H1 (cell line): ENCODE measurements at regions not wholly inside any gene's neighbourhood (a gene's known extent, or its start where the extent isn't known, plus 50 kb on each side); places are given as distances from the start of the nearest gene placed in this dataset.
"Not testable (repeated sequence)": the region's sequence is repeated elsewhere in the genome, so short reads cannot be mapped to it uniquely, and the experiment has no call there.

Experiments
- CTCF ChIA-PET: fragments of 300-600 bp; sonication (Branson Sonifier 250); formaldehyde crosslinking; loops from one replicate; lab custom pipeline; 2021; ENCODE audit not compliant: partially characterized antibody; lab: Charles Lee
- POLR2A ChIA-PET: fragments of 300-600 bp; sonication (Branson Sonifier 250); formaldehyde crosslinking; loops from one replicate; lab custom pipeline; 2021; ENCODE audit warnings: inconsistent platforms; ENCODE audit not compliant: partially characterized antibody; lab: Charles Lee
- DNase-seq, 2 experiments: peaks; one replicate each; pipeline versions ENCODE4 v3.0.0 to v3.0.0-alpha.2; 2010 to 2022; ENCODE audit warnings: low spot score in 2 of 2, low read depth in 1 of 2, mixed read lengths in 1 of 2
- FAIRE-seq: peaks from 2 replicates; lab custom pipeline; 2011; peaks lifted over from hg19 to GRCh38; lab: Jason Lieb, UNC
- H2AFZ ChIP-seq: 2 replicates; pipeline ENCODE4 v1.8.1; 2012; ENCODE audit warnings: low read length, inconsistent platforms
- H2AK5ac ChIP-seq: 2 replicates; pipeline ENCODE4 v1.6.1; 2013; ENCODE audit warnings: low read depth, low read length
- H2BK120ac ChIP-seq: replicated peaks from 2 replicates; pipeline ENCODE3; 2013; ENCODE audit warnings: low read depth, low read length, inconsistent platforms
- H2BK12ac ChIP-seq: 2 replicates; pipeline ENCODE4 v1.6.1; 2013; ENCODE audit warnings: low read depth, low read length
- H2BK15ac ChIP-seq: 2 replicates; pipeline ENCODE4 v1.6.1; 2013; ENCODE audit warnings: low read length
- H2BK20ac ChIP-seq: 2 replicates; pipeline ENCODE4 v1.6.1; 2013; ENCODE audit warnings: low read length
- H2BK5ac ChIP-seq: 2 replicates; pipeline ENCODE4 v1.6.1; 2013; ENCODE audit warnings: low read depth, low read length
- H3K14ac ChIP-seq: 2 replicates; pipeline ENCODE4 v1.6.1; 2013; ENCODE audit warnings: inconsistent platforms; ENCODE audit not compliant: insufficient read length
- H3K18ac ChIP-seq: 2 replicates; pipeline ENCODE4 v1.6.1; 2013; ENCODE audit warnings: low read length; ENCODE audit errors: extremely low read depth
- H3K23ac ChIP-seq: 2 replicates; pipeline ENCODE4 v1.6.1; 2013; ENCODE audit warnings: inconsistent platforms; ENCODE audit not compliant: insufficient read length
- H3K23me2 ChIP-seq: 2 replicates; pipeline ENCODE4 v1.6.1; 2013; ENCODE audit warnings: low read depth, low read length
- H3K27ac ChIP-seq: 2 replicates; pipeline ENCODE4 v1.6.1; 2011; ENCODE audit warnings: low read depth, low read length, inconsistent platforms
- H3K27me3 ChIP-seq, 4 experiments: replicated peaks in 1 of 4; 1 replicate in 1 of 4; 2 replicates in 3 of 4; pipeline versions ENCODE4 v1.6.1 to v1.8.1; 2011 to 2013; ENCODE audit warnings: low read length in 3 of 4, mild to moderate bottlenecking in 3 of 4, inconsistent platforms in 2 of 4, mixed read lengths in 2 of 4, moderate library complexity in 1 of 4; ENCODE audit not compliant: control insufficient read depth in 3 of 4, insufficient read depth in 3 of 4; ENCODE audit errors: extremely low read depth in 1 of 4
- H3K36me3 ChIP-seq, 4 experiments: 2 replicates each; pipeline versions ENCODE4 v1.6.1 to v1.8.1; 2011 to 2013; ENCODE audit warnings: mild to moderate bottlenecking in 4 of 4, low read length in 3 of 4, moderate library complexity in 2 of 4, control low read depth in 1 of 4, inconsistent platforms in 1 of 4; ENCODE audit not compliant: insufficient read depth in 4 of 4, control insufficient read depth in 2 of 4
- H3K4ac ChIP-seq: replicated peaks from 2 replicates; pipeline ENCODE3; 2013; ENCODE audit warnings: low read length, low read depth, mixed read lengths, inconsistent platforms; ENCODE audit not compliant: insufficient read length
- H3K4me1 ChIP-seq, 4 experiments: replicated peaks in 1 of 4; 1 replicate in 1 of 4; 2 replicates in 3 of 4; pipeline versions ENCODE4 v1.6.1 to v1.8.1; 2011 to 2013; ENCODE audit warnings: low read length in 3 of 4, inconsistent platforms in 2 of 4, mixed read lengths in 1 of 4; ENCODE audit not compliant: insufficient read depth in 4 of 4, control insufficient read depth in 3 of 4
- H3K4me2 ChIP-seq, 2 experiments: 2 replicates each; pipeline versions ENCODE4 v1.6.1 to v1.8.1; 2011 to 2013; ENCODE audit warnings: low read depth in 2 of 2, low read length in 2 of 2, control low read depth in 1 of 2, inconsistent platforms in 1 of 2, mild to moderate bottlenecking in 1 of 2; ENCODE audit not compliant: insufficient read depth in 1 of 2
- H3K4me3 ChIP-seq, 4 experiments: fragments of 200-600, 300-600 bp in 1 of 4; sonication (generic), shearing (Covaris generic), sonication (Bioruptor Twin) in 1 of 4; 2 replicates each; pipeline versions ENCODE4 v1.5.1 to v1.8.1; 2011 to 2016; ENCODE audit warnings: low read length in 4 of 4, low read depth in 3 of 4, control low read depth in 2 of 4, inconsistent platforms in 2 of 4, mild to moderate bottlenecking in 2 of 4, mixed read lengths in 1 of 4, moderate library complexity in 1 of 4; ENCODE audit not compliant: insufficient read depth in 2 of 4; ENCODE audit errors: extremely low read depth in 1 of 4
- H3K56ac ChIP-seq: replicated peaks from 2 replicates; pipeline ENCODE3; 2013; ENCODE audit warnings: low read depth, mild to moderate bottlenecking, mixed read lengths, low read length, inconsistent platforms; ENCODE audit not compliant: insufficient read length
- H3K79me1 ChIP-seq: 2 replicates; pipeline ENCODE4 v1.6.1; 2013; ENCODE audit warnings: low read depth, low read length, control low read depth
- H3K79me2 ChIP-seq, 2 experiments: 2 replicates each; pipeline versions ENCODE4 v1.6.1 to v1.8.1; 2012 to 2013; ENCODE audit warnings: low read length in 2 of 2, mild to moderate bottlenecking in 2 of 2, inconsistent platforms in 1 of 2; ENCODE audit not compliant: insufficient read depth in 2 of 2, control insufficient read depth in 1 of 2
- H3K9ac ChIP-seq, 4 experiments: replicated peaks in 1 of 4; 1 replicate in 1 of 4; 2 replicates in 3 of 4; pipeline versions ENCODE4 v1.6.1 to v1.8.1; 2011 to 2013; ENCODE audit warnings: low read depth in 3 of 4, low read length in 3 of 4, control low read depth in 2 of 4, mild to moderate bottlenecking in 2 of 4, moderate library complexity in 2 of 4, inconsistent platforms in 1 of 4; ENCODE audit errors: extremely low read depth in 1 of 4
- H3K9me3 ChIP-seq, 2 experiments: 2 replicates each; pipeline versions ENCODE4 v1.6.1 to v1.8.1; 2012 to 2013; ENCODE audit warnings: mild to moderate bottlenecking in 2 of 2, moderate library complexity in 2 of 2, control low read depth in 1 of 2, inconsistent platforms in 1 of 2, low read depth in 1 of 2, low read length in 1 of 2, mixed read lengths in 1 of 2; ENCODE audit not compliant: insufficient read depth in 2 of 2
- H4K20me1 ChIP-seq, 2 experiments: replicated peaks in 1 of 2; 2 replicates each; pipeline versions ENCODE3 to v1.8.1; 2011 to 2013; ENCODE audit warnings: inconsistent platforms in 2 of 2, low read length in 2 of 2, mild to moderate bottlenecking in 1 of 2; ENCODE audit not compliant: insufficient read depth in 2 of 2, control insufficient read depth in 1 of 2
- H4K5ac ChIP-seq: 2 replicates; pipeline ENCODE4 v1.6.1; 2013; ENCODE audit warnings: low read length, low read depth, mixed read lengths, inconsistent platforms; ENCODE audit not compliant: insufficient read length
- H4K8ac ChIP-seq: 2 replicates; pipeline ENCODE4 v1.8.0; 2013; ENCODE audit warnings: mild to moderate bottlenecking, moderate library complexity, low read length, inconsistent platforms; ENCODE audit not compliant: insufficient read depth; ENCODE audit errors: extremely low read depth
- H4K91ac ChIP-seq: replicated peaks from 2 replicates; pipeline ENCODE3; 2013; ENCODE audit warnings: low read length, mixed read lengths, inconsistent platforms; ENCODE audit not compliant: insufficient read length
- WGBS, 2 experiments: shearing (Covaris generic) in 1 of 2; methylation state at CpG; one replicate each; pipeline versions ENCODE4 v1.1.6 to v1.1.7; 2013 to 2015; ENCODE audit warnings: low lambda C conversion rate in 2 of 2, mixed read lengths in 2 of 2, inconsistent platforms in 1 of 2, low coverage in 1 of 2, missing lambda C conversion rate in 1 of 2; ENCODE audit not compliant: insufficient replicate concordance in 2 of 2, insufficient coverage in 1 of 2, insufficient read length in 1 of 2; ENCODE audit errors: extremely low coverage in 1 of 2, missing lambda C conversion rate in 1 of 2; 5-methylcytosine and 5-hydroxymethylcytosine counted together

DNA sequence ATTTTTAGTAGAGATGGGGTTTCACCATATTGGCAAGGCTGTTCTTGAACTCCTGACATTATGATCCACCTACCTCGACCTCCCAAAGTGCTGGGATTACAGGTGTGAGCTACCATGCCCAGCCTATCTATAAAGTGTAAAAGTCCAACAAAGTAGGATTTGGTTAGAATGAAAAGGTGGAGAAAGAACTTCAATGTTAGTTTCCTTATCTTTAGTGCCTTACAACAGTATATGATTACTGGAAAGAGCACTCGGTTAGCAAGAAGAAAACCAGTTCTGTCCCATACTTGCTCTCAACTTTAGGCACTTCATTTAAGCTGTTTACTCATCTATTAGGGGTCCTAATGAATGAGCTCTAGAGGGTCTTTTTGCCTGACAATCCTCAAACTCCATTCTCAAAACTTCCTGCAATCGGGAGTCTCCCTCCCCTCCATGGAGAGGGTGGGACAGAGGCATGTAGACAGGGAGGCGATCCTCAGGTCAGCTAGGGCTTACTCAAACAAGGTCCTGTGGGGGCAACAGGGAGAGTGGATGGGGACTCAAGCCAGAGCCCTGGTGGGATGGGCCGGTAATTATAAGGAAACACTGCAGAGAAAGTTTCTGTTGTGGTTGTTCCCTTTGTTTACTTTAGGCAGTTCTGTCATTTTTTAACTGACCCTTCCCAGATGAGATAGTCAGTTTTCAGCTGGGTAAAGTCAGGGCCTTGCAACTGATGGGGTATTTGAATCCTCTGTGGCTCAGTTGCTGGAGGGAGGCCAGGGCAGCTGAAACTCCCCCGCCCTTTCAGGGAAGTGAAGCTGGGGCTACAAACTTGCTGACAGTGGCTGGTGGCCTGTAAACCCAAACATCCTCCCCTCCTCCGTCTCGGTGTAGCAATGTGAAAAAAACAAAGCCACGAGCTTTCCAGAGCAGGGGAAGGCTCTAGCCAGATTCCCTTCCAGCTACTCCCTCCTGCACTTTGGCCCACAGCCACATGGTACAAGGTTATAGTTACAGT lies 64.4 kb upstream of the NOTCH2NLA start:
- H2BK20ac ChIP-seq, H4K20me1 ChIP-seq, H2BK120ac ChIP-seq, H3K14ac ChIP-seq, H2BK12ac ChIP-seq, FAIRE-seq, H3K27me3 ChIP-seq, H3K18ac ChIP-seq, H3K4ac ChIP-seq, H3K27ac ChIP-seq, H3K4me2 ChIP-seq, H2BK5ac ChIP-seq, H3K4me1 ChIP-seq, H4K91ac ChIP-seq, H3K79me2 ChIP-seq, H3K9ac ChIP-seq, POLR2A ChIA-PET, H3K4me3 ChIP-seq, H3K23ac ChIP-seq, H2AFZ ChIP-seq, H3K9me3 ChIP-seq, H3K23me2 ChIP-seq, DNase-seq, H3K56ac ChIP-seq, CTCF ChIA-PET, H2AK5ac ChIP-seq, H3K79me1 ChIP-seq, H4K5ac ChIP-seq, H3K36me3 ChIP-seq, H4K8ac ChIP-seq, H2BK15ac ChIP-seq: not testable (repeated sequence)
- WGBS, 2 experiments = no CpG with 5 or more reads among the region's 9 CpGs

DNA sequence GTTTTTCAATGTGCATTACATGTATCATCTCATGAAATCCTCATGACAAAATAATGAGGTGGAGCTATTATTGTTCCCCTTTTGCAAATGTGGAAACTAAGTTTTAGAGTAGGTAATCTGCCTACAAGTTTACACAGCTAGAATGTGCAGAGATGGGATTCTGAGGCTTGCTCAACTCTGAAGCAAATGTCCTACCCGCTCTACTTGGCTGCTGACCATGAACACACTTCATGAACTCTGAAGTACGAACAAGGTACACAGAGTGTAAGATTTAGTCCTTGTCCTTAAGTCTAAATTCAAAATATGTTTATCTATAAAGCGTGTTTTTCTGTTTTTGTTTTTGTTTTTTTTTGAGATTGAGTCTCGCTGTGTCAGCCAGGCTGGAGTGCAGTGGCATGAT lies 63.6 kb upstream of the NOTCH2NLA start:
- H3K27me3 ChIP-seq, H2AK5ac ChIP-seq, H3K14ac ChIP-seq, CTCF ChIA-PET, H2BK12ac ChIP-seq, FAIRE-seq, H4K91ac ChIP-seq, H3K9ac ChIP-seq, H3K4me3 ChIP-seq, DNase-seq, H3K79me2 ChIP-seq, POLR2A ChIA-PET, H3K23ac ChIP-seq, H3K9me3 ChIP-seq, H3K23me2 ChIP-seq, H2BK5ac ChIP-seq, H2AFZ ChIP-seq, H3K79me1 ChIP-seq, H3K4me2 ChIP-seq, H3K27ac ChIP-seq, H2BK15ac ChIP-seq, H4K20me1 ChIP-seq, H2BK120ac ChIP-seq, H3K36me3 ChIP-seq, H2BK20ac ChIP-seq, H3K4me1 ChIP-seq, H3K56ac ChIP-seq, H4K8ac ChIP-seq, H3K18ac ChIP-seq, H3K4ac ChIP-seq, H4K5ac ChIP-seq: not testable (repeated sequence)
- WGBS, 2 experiments = no CpG with 5 or more reads among the region's 4 CpGs
